Mesothelial cell of epicardium (in vitro differentiated cells): ENCODE measurements at regions not wholly inside any gene's neighbourhood (a gene's known extent, or its start where the extent isn't known, plus 50 kb on each side); places are given as distances from the start of the nearest gene placed in this dataset.
"Not testable (repeated sequence)": the region's sequence is repeated elsewhere in the genome, so short reads cannot be mapped to it uniquely, and the experiment has no call there.

Experiments
- DNase-seq, 2 experiments: peaks; one replicate each; pipeline ENCODE4 v3.0.0; 2021; ENCODE audit warnings: low spot score in 2 of 2; ENCODE audit not compliant: unreplicated experiment in 2 of 2
- H3K27ac Mint-ChIP-seq: 2 replicates; pipeline ENCODE4 v1.8.0; 2021; ENCODE audit warnings: mixed read lengths
- H3K27me3 Mint-ChIP-seq: 2 replicates; pipeline ENCODE4 v1.8.0; 2021; ENCODE audit warnings: low read depth, mixed read lengths
- H3K36me3 Mint-ChIP-seq: 2 replicates; pipeline ENCODE4 v1.8.0; 2021; ENCODE audit warnings: mixed read lengths
- H3K4me1 Mint-ChIP-seq: 2 replicates; pipeline ENCODE4 v1.8.0; 2021; ENCODE audit warnings: mixed read lengths
- H3K4me3 Mint-ChIP-seq: 2 replicates; pipeline ENCODE4 v1.8.0; 2021; ENCODE audit warnings: mild to moderate bottlenecking, moderate library complexity, mixed read lengths
- H3K9me3 Mint-ChIP-seq: 2 replicates; pipeline ENCODE4 v1.8.0; 2021; ENCODE audit warnings: mixed read lengths
- TF ChIP-seq, protein P1 (sequence below): fragments of 200-600 bp; sonication (generic); IDR thresholded peaks from one replicate; pipeline ENCODE4 v1.5.0; 2021; ENCODE audit warnings: antibody characterized with exemption; ENCODE audit not compliant: unreplicated experiment

DNA sequence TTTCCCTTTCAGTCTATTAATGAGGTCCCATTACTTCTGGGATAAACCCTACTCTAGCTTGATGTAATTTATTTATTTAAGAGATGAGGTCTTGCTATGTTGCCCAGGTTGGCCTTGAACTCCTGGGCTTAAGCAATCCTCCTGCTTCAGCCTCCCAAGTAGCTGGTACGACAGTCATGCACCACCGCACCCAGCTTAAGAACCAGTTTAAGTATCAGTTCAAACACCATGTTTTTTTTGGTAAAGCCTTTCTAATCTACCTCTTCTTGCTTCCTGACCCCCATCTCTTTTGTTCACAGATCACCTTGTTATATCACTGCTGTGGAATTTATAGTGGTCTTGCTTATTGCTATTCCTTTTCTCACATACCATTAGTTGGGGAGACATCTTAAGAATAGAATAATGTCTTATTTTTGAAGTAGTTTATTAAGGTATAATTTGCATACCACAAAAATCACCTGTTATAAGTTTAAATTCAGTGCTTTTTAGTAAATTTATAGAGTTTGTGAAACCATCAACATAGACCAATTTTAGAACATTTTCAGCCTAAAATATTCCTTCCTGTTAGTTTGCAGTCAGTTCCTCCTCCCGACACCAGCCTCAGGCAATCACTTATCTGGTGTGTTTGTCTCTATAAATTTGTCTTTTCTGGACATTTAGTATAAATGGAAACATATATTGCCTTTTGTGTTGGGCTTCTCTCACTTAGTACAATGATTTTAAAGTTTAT is 257.9 kb downstream of the PDCD6IP start:
- TF ChIP-seq, protein P1, sequence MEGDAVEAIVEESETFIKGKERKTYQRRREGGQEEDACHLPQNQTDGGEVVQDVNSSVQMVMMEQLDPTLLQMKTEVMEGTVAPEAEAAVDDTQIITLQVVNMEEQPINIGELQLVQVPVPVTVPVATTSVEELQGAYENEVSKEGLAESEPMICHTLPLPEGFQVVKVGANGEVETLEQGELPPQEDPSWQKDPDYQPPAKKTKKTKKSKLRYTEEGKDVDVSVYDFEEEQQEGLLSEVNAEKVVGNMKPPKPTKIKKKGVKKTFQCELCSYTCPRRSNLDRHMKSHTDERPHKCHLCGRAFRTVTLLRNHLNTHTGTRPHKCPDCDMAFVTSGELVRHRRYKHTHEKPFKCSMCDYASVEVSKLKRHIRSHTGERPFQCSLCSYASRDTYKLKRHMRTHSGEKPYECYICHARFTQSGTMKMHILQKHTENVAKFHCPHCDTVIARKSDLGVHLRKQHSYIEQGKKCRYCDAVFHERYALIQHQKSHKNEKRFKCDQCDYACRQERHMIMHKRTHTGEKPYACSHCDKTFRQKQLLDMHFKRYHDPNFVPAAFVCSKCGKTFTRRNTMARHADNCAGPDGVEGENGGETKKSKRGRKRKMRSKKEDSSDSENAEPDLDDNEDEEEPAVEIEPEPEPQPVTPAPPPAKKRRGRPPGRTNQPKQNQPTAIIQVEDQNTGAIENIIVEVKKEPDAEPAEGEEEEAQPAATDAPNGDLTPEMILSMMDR = no peak
- H3K4me1 Mint-ChIP-seq = no peaks in the 10 kb centered on the region
- H3K27ac Mint-ChIP-seq = no peak overlapping the region
- no peak for DNase-seq
- no peak overlapping the region for H3K4me3 Mint-ChIP-seq
- H3K9me3 Mint-ChIP-seq = peaks cover 18% of the 10 kb centered on the region
- H3K27me3 Mint-ChIP-seq = no peaks in the 10 kb centered on the region
- no peaks in the 10 kb centered on the region for H3K36me3 Mint-ChIP-seq

DNA sequence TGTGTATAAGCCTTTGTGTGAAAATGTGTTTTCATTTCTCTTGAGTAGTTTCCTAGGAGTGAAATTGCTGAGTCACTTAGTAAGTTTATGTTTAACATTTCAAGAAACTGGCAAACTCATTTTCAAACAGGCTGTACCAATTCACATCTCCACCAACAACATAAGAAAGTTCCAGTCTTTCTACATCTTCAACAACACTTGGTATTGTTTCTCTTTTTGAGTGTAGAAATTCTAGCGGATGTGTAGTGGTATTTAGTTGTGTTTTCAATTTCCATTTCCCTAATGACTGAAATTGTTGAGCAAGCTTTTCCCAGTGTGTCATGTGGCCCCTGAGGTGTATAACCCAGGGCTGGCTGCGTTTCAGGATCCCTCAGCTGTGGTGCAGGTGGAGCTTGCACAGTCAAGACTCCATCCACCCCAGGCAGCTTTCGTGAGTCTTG is 258.5 kb downstream of the PDCD6IP start:
- Mint-ChIP-seq H3K9me3 (peaks cover 23% of the 10 kb centered on the region), H3K4me1 (no peaks in the 10 kb centered on the region), H3K36me3 (no peaks in the 10 kb centered on the region), H3K27ac (no peak overlapping the region), H3K4me3 (no peak overlapping the region), H3K27me3 (no peaks in the 10 kb centered on the region)
- TF ChIP-seq, protein P1 = no peak
- no peak for DNase-seq

DNA sequence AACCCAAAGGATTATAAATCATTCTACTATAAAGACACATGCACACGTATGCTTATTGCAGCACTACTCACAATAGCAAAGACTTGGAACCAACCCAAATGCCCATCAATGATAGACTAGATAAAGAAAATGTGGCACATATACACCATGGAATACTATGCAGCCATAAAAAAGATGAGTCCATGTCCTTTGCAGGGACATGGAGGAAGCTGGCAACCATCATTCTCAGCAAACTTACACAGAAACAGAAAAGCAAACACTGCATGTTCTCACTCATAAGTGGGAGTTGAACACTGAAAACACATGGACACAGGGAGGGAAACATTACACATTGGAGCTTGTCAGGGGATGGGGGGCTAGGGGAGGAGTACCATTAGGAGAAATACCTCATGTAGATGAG is 262.6 kb downstream of the PDCD6IP start:
- peaks cover 30% of the 10 kb centered on the region for H3K9me3 Mint-ChIP-seq
- H3K27ac Mint-ChIP-seq, H3K36me3 Mint-ChIP-seq, H3K4me1 Mint-ChIP-seq, H3K27me3 Mint-ChIP-seq, DNase-seq, H3K4me3 Mint-ChIP-seq: not testable (repeated sequence)

DNA sequence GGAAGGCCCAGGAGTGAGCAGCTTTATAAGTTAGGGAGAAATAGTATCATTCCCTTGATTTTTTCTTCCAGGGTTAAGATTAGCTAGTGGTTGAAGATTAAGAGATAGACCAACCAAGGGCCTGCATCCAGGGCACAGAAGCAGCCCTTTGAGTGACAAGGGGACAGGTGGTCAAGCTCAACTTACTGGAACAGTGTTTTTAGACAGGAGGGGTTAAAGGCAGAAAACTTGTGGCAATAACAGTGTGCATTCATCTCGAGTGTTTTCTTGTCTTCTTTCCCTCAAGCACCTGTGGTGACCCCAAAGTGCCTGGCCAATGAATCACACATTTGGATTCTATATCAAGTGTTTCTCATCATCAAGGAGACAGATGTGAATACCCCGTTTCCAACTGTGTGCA is 267.5 kb downstream of the PDCD6IP start:
- DNase-seq = no peak
- Mint-ChIP-seq H3K27ac (no peak overlapping the region), H3K9me3 (peaks cover 15% of the 10 kb centered on the region), H3K36me3 (no peaks in the 10 kb centered on the region), H3K27me3 (peaks cover 8% of the 10 kb centered on the region), H3K4me3 (no peak overlapping the region), H3K4me1 (no peaks in the 10 kb centered on the region)
- TF ChIP-seq, protein P1 = no peak

DNA sequence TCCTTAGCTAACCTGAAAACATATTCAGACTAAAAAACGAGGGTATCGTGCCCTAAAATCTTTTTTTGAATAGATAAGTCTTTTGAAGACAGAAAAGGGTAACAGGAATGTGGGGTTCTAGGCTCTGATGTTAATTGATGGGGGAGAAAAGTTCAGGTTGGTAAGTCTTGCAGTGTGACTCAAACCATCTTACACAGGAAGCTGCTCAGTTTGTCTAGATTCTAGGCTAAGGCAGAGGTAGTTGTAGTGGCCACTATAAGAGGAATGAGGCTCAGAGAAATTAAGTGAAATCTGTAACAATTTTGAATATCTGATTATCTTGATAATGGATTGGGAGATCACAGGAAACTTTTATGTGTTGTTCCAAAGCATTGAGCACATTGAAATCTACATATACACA is 267.9 kb downstream of the PDCD6IP start:
- DNase-seq = no peak
- H3K36me3 Mint-ChIP-seq = no peaks in the 10 kb centered on the region
- TF ChIP-seq, protein P1 = no peak
- H3K4me3 Mint-ChIP-seq = no peak overlapping the region
- H3K27me3 Mint-ChIP-seq = peaks cover 13% of the 10 kb centered on the region
- no peak overlapping the region for H3K27ac Mint-ChIP-seq
- H3K4me1 Mint-ChIP-seq = no peaks in the 10 kb centered on the region
- peaks cover 12% of the 10 kb centered on the region for H3K9me3 Mint-ChIP-seq

DNA sequence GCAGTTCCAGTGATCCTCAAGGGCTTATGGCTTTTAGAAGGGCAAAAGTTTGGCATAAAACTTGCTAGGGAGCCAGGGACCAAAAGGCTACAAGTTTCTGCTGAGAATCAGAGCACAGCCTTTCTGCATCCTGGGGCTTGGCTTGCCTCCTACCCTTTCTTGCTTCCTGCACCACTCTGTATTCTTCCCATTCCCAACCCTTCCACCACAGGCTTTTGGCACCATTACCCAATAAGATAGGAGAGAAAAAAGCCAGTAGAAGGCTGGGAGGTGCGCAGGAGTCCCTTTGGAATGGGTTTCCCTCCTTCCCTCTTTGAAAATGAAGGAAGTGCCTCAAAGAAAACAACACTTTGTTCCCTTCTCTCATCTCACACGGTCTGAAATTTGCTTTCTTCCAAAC is 268.6 kb downstream of the PDCD6IP start:
- Mint-ChIP-seq H3K36me3 (no peaks in the 10 kb centered on the region), H3K9me3 (peaks cover 7% of the 10 kb centered on the region), H3K4me3 (no peak overlapping the region), H3K27me3 (peaks cover 15% of the 10 kb centered on the region), H3K27ac (no peak overlapping the region), H3K4me1 (no peaks in the 10 kb centered on the region)
- TF ChIP-seq, protein P1 = no peak
- DNase-seq = no peak
